Smooth muscle cell (in vitro differentiated cells): ENCODE measurements at regions not wholly inside any gene's neighbourhood (a gene's known extent, or its start where the extent isn't known, plus 50 kb on each side); places are given as distances from the start of the nearest gene placed in this dataset.
"Not testable (repeated sequence)": the region's sequence is repeated elsewhere in the genome, so short reads cannot be mapped to it uniquely, and the experiment has no call there.

ENCODE experiments used
- DNase-seq: peaks from one replicate; lab custom pipeline; 2025; ENCODE audit not compliant: unreplicated experiment; lab: John Stamatoyannopoulos, UW
- H2AFZ ChIP-seq: fragments of 200-600 bp; sonication (generic); 2 replicates; pipeline ENCODE4 v1.6.0; 2016; ENCODE audit warnings: antibody characterized with exemption, low read depth, mild to moderate bottlenecking
- H3F3A ChIP-seq: fragments of 200-600 bp; sonication (generic); 2 replicates; pipeline ENCODE4 v1.6.0; 2017; ENCODE audit warnings: antibody characterized with exemption, low read depth
- H3K27ac ChIP-seq: fragments of 200-600 bp; sonication (generic); 2 replicates; pipeline ENCODE4 v1.5.1; 2016; ENCODE audit warnings: low read depth, mild to moderate bottlenecking
- H3K27me3 ChIP-seq: fragments of 200-600 bp; sonication (generic); 2 replicates; pipeline ENCODE4 v1.6.1; 2016; ENCODE audit warnings: low read depth, mild to moderate bottlenecking
- H3K36me3 ChIP-seq: fragments of 200-600 bp; sonication (generic); 2 replicates; pipeline ENCODE4 v1.5.1; 2016; ENCODE audit warnings: low read depth
- H3K4me1 ChIP-seq: fragments of 200-600 bp; sonication (generic); 2 replicates; pipeline ENCODE4 v1.5.1; 2016; ENCODE audit warnings: low read depth
- H3K4me2 ChIP-seq: fragments of 200-600 bp; sonication (generic); 2 replicates; pipeline ENCODE4 v1.6.0; 2016; ENCODE audit warnings: mild to moderate bottlenecking
- H3K4me3 ChIP-seq: fragments of 200-600 bp; sonication (generic); 2 replicates; pipeline ENCODE4 v1.5.1; 2016; ENCODE audit warnings: mild to moderate bottlenecking
- H3K79me2 ChIP-seq: fragments of 200-600 bp; sonication (generic); 2 replicates; pipeline ENCODE4 v1.6.0; 2016; ENCODE audit warnings: low read depth, mild to moderate bottlenecking
- H3K9ac ChIP-seq: fragments of 200-600 bp; sonication (generic); 2 replicates; pipeline ENCODE4 v1.6.0; 2016; ENCODE audit warnings: low read depth
- H3K9me3 ChIP-seq: fragments of 200-600 bp; sonication (generic); replicated peaks from 2 replicates; pipeline ENCODE4 v1.5.1; 2016; ENCODE audit warnings: low read depth
- H4K20me1 ChIP-seq: fragments of 200-600 bp; sonication (generic); 2 replicates; pipeline ENCODE4 v1.6.0; 2016; ENCODE audit warnings: low read depth
- CTCF ChIP-seq: fragments of 200-600 bp; sonication (generic); IDR thresholded peaks from 2 replicates; pipeline ENCODE4 v1.5.1; 2017; ENCODE audit warnings: borderline replicate concordance, mild to moderate bottlenecking, antibody characterized with exemption; ENCODE audit not compliant: insufficient read depth, poor library complexity, severe bottlenecking
- WGBS: methylation state at CpG from one replicate; pipeline ENCODE4 v1.1.7; 2016; ENCODE audit warnings: low lambda C conversion rate; 5-methylcytosine and 5-hydroxymethylcytosine counted together

GRCh38 chr5:44532981-44533380, 143.8 kb upstream of the FGF10 start:
- H3K4me2 ChIP-seq, result peak overlapping the region; percentile 44
- no peaks in the 10 kb centered on the region for H3K36me3 ChIP-seq
- H4K20me1 ChIP-seq, result no peaks in the 10 kb centered on the region
- H3K79me2 ChIP-seq, result no peaks in the 10 kb centered on the region
- H3K9me3 ChIP-seq, result no peaks in the 10 kb centered on the region
- 61% methylated on average over 1 of the region's 1 CpG for WGBS
- no peak for TF ChIP-seq CTCF
- H3K27me3 ChIP-seq, result no peaks in the 10 kb centered on the region
- no peak for DNase-seq
- H3K4me1 ChIP-seq, result peaks cover 7% of the 10 kb centered on the region
- H3K27ac ChIP-seq, result peak overlapping the region; percentile 85
- H3F3A ChIP-seq, result no peaks in the 10 kb centered on the region
- no peak overlapping the region for H2AFZ ChIP-seq
- H3K4me3 ChIP-seq, result no peak overlapping the region
- peak overlapping the region; percentile 8 for H3K9ac ChIP-seq

GRCh38 chr5:44531756-44532155, 142.5 kb upstream of the FGF10 start:
- H3K4me1 ChIP-seq, H3K9me3 ChIP-seq, H3K27me3 ChIP-seq, H3K79me2 ChIP-seq, H4K20me1 ChIP-seq, H3K4me3 ChIP-seq, DNase-seq, H3K36me3 ChIP-seq, H3F3A ChIP-seq, H2AFZ ChIP-seq: not testable (repeated sequence)
- Histone ChIP-seq H3K4me2 (peak overlapping the region; percentile 44), H3K27ac (peak overlapping the region; percentile 85), H3K9ac (peak overlapping the region; percentile 76)
- 34% methylated on average over 2 of the region's 2 CpGs for WGBS

- H3F3A ChIP-seq, H3K36me3 ChIP-seq, H2AFZ ChIP-seq, H3K4me1 ChIP-seq, H4K20me1 ChIP-seq, H3K79me2 ChIP-seq, H3K9me3 ChIP-seq, DNase-seq, H3K27me3 ChIP-seq, H3K4me2 ChIP-seq, H3K4me3 ChIP-seq: not testable (repeated sequence)
- 95% methylated on average over 6 of the region's 6 CpGs for WGBS
- H3K9ac ChIP-seq, result peak overlapping the region; percentile 65
- peak overlapping the region; percentile 85 for H3K27ac ChIP-seq
These were observed 141.6 kb upstream of the FGF10 start for GRCh38 chr5:44530783-44531182.

- Histone ChIP-seq H3K4me2 (no peak overlapping the region), H3K4me1 (peaks cover 22% of the 10 kb centered on the region), H3K27me3 (peaks cover 6% of the 10 kb centered on the region), H3K79me2 (no peaks in the 10 kb centered on the region), H3K9me3 (no peaks in the 10 kb centered on the region), H3K4me3 (no peak overlapping the region), H3K36me3 (no peaks in the 10 kb centered on the region), H4K20me1 (no peaks in the 10 kb centered on the region), H3K27ac (no peak overlapping the region), H3F3A (no peaks in the 10 kb centered on the region), H2AFZ (no peak overlapping the region), H3K9ac (no peak overlapping the region)
- no peak for TF ChIP-seq CTCF
- no peak for DNase-seq
- WGBS, result 74% methylated on average over 5 of the region's 5 CpGs
These were observed 122.4 kb upstream of the FGF10 start for GRCh38 chr5:44511596-44511995.

- Histone ChIP-seq H3K4me1 (no peaks in the 10 kb centered on the region), H3F3A (no peaks in the 10 kb centered on the region), H4K20me1 (no peaks in the 10 kb centered on the region), H3K36me3 (no peaks in the 10 kb centered on the region), H3K4me3 (no peak overlapping the region), H3K27me3 (peaks cover 22% of the 10 kb centered on the region), H3K27ac (no peak overlapping the region), H3K9ac (no peak overlapping the region), H3K79me2 (no peaks in the 10 kb centered on the region), H2AFZ (no peak overlapping the region), H3K4me2 (no peak overlapping the region), H3K9me3 (no peaks in the 10 kb centered on the region)
- no peak for TF ChIP-seq CTCF
- 32% methylated on average over 3 of the region's 3 CpGs for WGBS
- DNase-seq, result no peak
These were observed 117.3 kb upstream of the FGF10 start for GRCh38 chr5:44506561-44506960.
